ENCODE measurements at regions not wholly inside any gene's neighbourhood (a gene's known extent, or its start where the extent isn't known, plus 50 kb on each side); places are given as distances from the start of the nearest gene placed in this dataset.

DNA sequence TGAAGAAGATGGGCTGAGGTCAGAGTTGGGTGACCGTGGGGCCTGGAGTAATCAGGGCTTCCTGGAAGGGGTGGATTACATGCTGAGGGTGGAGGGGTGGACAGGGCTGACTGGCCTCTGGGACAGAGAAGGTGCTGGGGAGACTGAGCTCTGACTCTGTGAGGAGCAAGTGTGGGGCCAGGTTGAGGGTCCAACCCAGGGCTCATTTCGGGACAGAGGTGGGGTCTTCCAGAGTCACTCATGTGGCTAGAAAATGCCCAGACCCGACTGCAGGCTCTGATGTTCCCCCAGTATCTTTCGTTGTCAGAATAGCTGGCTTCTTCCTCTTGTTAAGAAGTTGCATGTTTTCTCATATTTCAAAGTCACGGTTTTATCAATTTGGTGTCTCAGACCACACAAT, 311.8 kb downstream of the PTPRU start:
- Histone ChIP-seq H3K9me3 (no peaks in the 10 kb centered on the region), H3K36me3 (ENCODE audit: low read depth) (no peaks in the 10 kb centered on the region), H3K4me1 (ENCODE audit: low read depth) (no peaks in the 10 kb centered on the region), H3K4me3 (no peak overlapping the region)
- no peak for ATAC-seq
- DNase-seq = no peak
- intact Hi-C loops (cut with DNase I, micrococcal nuclease) = no loop called here
- TF ChIP-seq, protein P1, sequence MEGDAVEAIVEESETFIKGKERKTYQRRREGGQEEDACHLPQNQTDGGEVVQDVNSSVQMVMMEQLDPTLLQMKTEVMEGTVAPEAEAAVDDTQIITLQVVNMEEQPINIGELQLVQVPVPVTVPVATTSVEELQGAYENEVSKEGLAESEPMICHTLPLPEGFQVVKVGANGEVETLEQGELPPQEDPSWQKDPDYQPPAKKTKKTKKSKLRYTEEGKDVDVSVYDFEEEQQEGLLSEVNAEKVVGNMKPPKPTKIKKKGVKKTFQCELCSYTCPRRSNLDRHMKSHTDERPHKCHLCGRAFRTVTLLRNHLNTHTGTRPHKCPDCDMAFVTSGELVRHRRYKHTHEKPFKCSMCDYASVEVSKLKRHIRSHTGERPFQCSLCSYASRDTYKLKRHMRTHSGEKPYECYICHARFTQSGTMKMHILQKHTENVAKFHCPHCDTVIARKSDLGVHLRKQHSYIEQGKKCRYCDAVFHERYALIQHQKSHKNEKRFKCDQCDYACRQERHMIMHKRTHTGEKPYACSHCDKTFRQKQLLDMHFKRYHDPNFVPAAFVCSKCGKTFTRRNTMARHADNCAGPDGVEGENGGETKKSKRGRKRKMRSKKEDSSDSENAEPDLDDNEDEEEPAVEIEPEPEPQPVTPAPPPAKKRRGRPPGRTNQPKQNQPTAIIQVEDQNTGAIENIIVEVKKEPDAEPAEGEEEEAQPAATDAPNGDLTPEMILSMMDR (IDR thresholded peaks at IDR 0.05) = no peak

DNA sequence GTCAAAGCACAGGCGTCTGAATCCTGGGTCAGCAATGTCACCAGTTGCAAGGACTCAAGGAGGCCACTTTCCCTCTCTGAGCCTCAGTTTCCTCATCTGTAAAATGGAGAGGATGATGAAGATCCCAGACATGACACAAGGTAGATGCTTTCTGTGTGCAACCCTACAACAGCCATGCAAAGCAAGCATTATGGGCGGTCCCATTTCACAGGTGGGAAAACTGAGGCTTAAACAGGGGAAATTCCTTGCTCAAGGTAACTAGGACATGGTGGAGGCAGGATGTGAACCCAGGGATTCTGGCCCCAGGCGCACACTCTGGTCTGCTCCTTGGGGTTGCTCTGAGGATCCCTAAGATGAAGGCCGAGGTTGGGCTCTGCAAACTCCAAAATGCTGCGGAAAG, 311.0 kb downstream of the PTPRU start:
- Histone ChIP-seq H3K36me3 (ENCODE audit: low read depth) (no peaks in the 10 kb centered on the region), H3K9me3 (no peaks in the 10 kb centered on the region), H3K4me1 (ENCODE audit: low read depth) (no peaks in the 10 kb centered on the region), H3K4me3 (no peak overlapping the region)
- intact Hi-C loops (cut with DNase I, micrococcal nuclease) = no loop called here
- DNase-seq (no peak), ATAC-seq (no peak)
- TF ChIP-seq, protein P1 (IDR thresholded peaks at IDR 0.05) = no peak

DNA sequence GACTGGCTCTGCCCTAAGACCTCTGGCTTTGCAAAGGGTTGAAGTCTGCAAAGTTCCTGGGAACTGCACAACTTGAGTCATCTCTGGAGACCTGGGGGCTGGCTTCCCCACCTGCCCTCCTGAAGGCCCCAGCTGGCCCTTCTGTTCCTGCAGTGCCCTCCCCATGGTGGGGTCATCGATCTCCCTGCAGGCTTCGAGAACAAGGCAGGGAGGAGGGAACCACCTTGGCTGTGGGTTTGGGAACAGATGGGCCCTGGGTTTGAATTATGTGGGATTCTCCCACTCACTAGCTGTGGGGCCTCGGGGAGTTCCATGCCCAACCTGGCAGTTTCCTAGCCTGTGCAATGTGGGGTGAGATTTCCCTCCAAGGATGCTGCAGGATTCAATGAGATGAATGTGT, 310.2 kb downstream of the PTPRU start:
- no peak for DNase-seq

DNA sequence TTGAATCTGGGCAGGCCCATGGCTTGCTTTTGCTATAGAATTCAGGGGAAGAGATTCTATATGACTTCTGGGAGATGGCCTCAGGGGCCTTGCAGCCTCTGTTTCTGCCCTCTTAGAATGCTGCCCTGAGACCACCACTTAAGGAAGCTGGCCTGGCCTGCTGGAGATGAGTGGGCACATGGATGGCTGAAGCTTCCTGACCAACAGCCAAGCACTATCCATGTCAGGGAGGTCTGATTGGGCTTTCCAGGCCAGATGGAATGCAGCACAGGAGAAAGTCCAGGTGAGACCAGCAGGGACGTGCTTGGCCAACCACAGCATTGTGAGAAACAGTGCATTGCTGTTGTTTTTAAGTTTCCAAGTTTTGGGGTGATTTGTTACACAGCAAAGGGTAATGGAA, 308.1 kb downstream of the PTPRU start:
- TF ChIP-seq, protein P1 (IDR thresholded peaks at IDR 0.05) = no peak
- no peaks in the 10 kb centered on the region for H3K36me3 ChIP-seq (ENCODE audit: low read depth)
- no peak overlapping the region for H3K4me3 ChIP-seq
- H3K4me1 ChIP-seq (ENCODE audit: low read depth) = no peaks in the 10 kb centered on the region
- no peaks in the 10 kb centered on the region for H3K9me3 ChIP-seq
- intact Hi-C loops (cut with DNase I, micrococcal nuclease) = no loop called here
- DNase-seq (no peak), ATAC-seq (no peak)

More for the DNA sequence above, 310.2 kb downstream of the PTPRU start:
- intact Hi-C loops (cut with DNase I, micrococcal nuclease) = no loop called here
- ATAC-seq = no peak
- Histone ChIP-seq H3K4me1 (ENCODE audit: low read depth) (no peaks in the 10 kb centered on the region), H3K36me3 (ENCODE audit: low read depth) (no peaks in the 10 kb centered on the region), H3K9me3 (no peaks in the 10 kb centered on the region), H3K4me3 (no peak overlapping the region)
- TF ChIP-seq, protein P1 (IDR thresholded peaks at IDR 0.05) = no peak

DNA sequence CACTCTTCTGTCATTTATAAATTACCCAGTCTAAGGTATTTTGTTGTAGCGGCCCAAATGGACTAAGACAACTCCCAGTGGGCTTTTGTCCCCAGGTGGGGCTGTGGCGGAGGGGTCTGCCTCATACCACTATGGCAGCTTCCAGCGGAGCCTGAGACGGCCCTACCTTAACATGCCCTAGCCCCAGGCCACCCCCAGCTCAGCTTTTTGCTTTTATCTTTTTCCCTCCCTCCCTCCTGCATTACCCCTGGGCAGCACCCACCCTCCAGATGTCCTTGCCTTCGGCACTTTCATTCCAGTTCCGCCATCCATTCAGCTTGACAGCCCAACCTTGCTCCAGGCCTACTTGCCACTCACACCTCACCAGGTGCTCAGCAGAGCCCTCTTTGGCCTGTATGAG, 307.3 kb downstream of the PTPRU start:
- Histone ChIP-seq H3K36me3 (ENCODE audit: low read depth) (no peaks in the 10 kb centered on the region), H3K4me3 (no peak overlapping the region), H3K9me3 (no peaks in the 10 kb centered on the region), H3K4me1 (ENCODE audit: low read depth) (no peaks in the 10 kb centered on the region)
- ATAC-seq (no peak), DNase-seq (no peak)
- intact Hi-C loops (cut with DNase I, micrococcal nuclease) = no loop called here
- TF ChIP-seq, protein P1 (IDR thresholded peaks at IDR 0.05) = no peak

DNA sequence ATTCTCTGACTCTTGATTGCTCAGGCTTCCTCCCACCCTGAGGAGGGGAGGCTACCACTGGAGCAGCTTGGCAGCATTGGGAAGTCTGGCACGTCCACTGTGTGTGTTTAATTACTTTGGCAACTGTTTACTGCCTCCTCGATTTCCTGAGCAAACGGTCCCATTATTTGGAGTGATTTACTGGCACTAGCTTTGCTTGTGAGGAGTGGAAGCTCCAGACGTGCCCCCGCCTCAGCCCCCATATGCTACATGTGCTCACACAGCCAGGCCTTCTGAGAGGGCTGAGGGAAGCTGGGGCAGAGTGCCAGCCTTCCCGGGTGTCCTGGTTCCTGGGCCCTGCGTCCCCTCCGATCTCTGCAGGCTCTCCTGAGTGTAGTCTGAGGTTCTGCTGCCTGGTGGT, 306.2 kb downstream of the PTPRU start:
- ATAC-seq (no peak), DNase-seq (no peak)

More for the DNA sequence above, 306.2 kb downstream of the PTPRU start:
- Histone ChIP-seq H3K36me3 (ENCODE audit: low read depth) (no peaks in the 10 kb centered on the region), H3K9me3 (no peaks in the 10 kb centered on the region), H3K4me3 (no peak overlapping the region), H3K4me1 (ENCODE audit: low read depth) (no peaks in the 10 kb centered on the region)
- TF ChIP-seq, protein P1 (IDR thresholded peaks at IDR 0.05) = no peak
- intact Hi-C loops (cut with DNase I, micrococcal nuclease) = no loop called here

Measured in mucosa of descending colon (tissue), 3 donors.